GM12878 (cell line): ENCODE measurements at regions not wholly inside any gene's neighbourhood (a gene's known extent, or its start where the extent isn't known, plus 50 kb on each side); places are given as distances from the start of the nearest gene placed in this dataset.

Experiments used
- ATAC-seq: fragments of 200-7000 bp; cut with Tn5 transposase; 3 replicates; pipeline ENCODE4 v1.9.1; 2020; ENCODE audit warnings: mild to moderate bottlenecking, moderate library complexity
- BruUV-seq: library from RNA; stranded (reverse); fragments of 400-500 nt; replicated peaks from 2 replicates; lab custom pipeline; 2021; lab: Mats Ljungman, UMichigan
- CTCF ChIA-PET: fragments of 300-600 bp; sonication (Branson Sonifier 250); formaldehyde crosslinking; extraction: SDS; loops from one replicate; lab custom pipeline; 2021; ENCODE audit warnings: inconsistent platforms; lab: Yijun Ruan, JAX
- POLR2A ChIA-PET: fragments of 350-600 bp; formaldehyde crosslinking; extraction: SDS; loops from one replicate; lab custom pipeline; 2021; ENCODE audit warnings: inconsistent platforms; lab: Charles Lee
- RAD21 ChIA-PET: fragments of 300-600 bp; sonication (Branson Sonifier 250); formaldehyde crosslinking; loops from one replicate; lab custom pipeline; 2023; ENCODE audit warnings: antibody characterized with exemption; ENCODE audit not compliant: unreplicated experiment; lab: Charles Lee
- SMC1A ChIA-PET: fragments of 300-600 bp; sonication (Branson Sonifier 250); formaldehyde crosslinking; loops from one replicate; lab custom pipeline; 2023; ENCODE audit not compliant: unreplicated experiment, uncharacterized antibody; lab: Charles Lee
- DNase-seq: peaks from one replicate; pipeline ENCODE4 v3.0.0-alpha.2; 2011; ENCODE audit warnings: low read depth, low spot score
- FAIRE-seq: peaks from 3 replicates; lab custom pipeline; 2011; peaks lifted over from hg19 to GRCh38; lab: Jason Lieb, UNC
- H2AFZ ChIP-seq: 2 replicates; pipeline ENCODE4 v1.6.0; 2011; ENCODE audit warnings: low read depth, low read length, control low read depth; ENCODE audit not compliant: control insufficient read depth
- H3K27ac ChIP-seq: 2 replicates; pipeline ENCODE4 v1.5.1; 2011; ENCODE audit warnings: control low read depth; ENCODE audit not compliant: control insufficient read depth, insufficient read depth
- H3K27me3 ChIP-seq, 2 experiments: replicated peaks in 1 of 2; 2 replicates each; pipeline versions ENCODE4 v1.6.0 to v1.6.1; 2011; ENCODE audit warnings: low read length in 1 of 2; ENCODE audit not compliant: control insufficient read depth in 2 of 2, insufficient read depth in 2 of 2
- H3K36me3 ChIP-seq, 2 experiments: 2 replicates each; pipeline ENCODE4 v1.5.1; 2011; ENCODE audit warnings: low read length in 1 of 2; ENCODE audit not compliant: control insufficient read depth in 2 of 2, insufficient read depth in 2 of 2
- H3K4me1 ChIP-seq: 2 replicates; pipeline ENCODE4 v1.6.1; 2011; ENCODE audit warnings: mild to moderate bottlenecking, low read length, moderate library complexity, mixed read lengths; ENCODE audit not compliant: control insufficient read depth, insufficient read depth
- H3K4me2 ChIP-seq: 2 replicates; pipeline ENCODE4 v1.6.0; 2011; ENCODE audit warnings: control low read depth; ENCODE audit not compliant: control insufficient read depth, insufficient read depth
- H3K4me3 ChIP-seq: fragments of 200-600 bp; sonication (generic); 2 replicates; pipeline ENCODE4 v1.5.1; 2016
- H3K79me2 ChIP-seq: 2 replicates; pipeline ENCODE4 v1.6.0; 2011; ENCODE audit warnings: low read length; ENCODE audit not compliant: control insufficient read depth, insufficient read depth
- H3K9ac ChIP-seq: 2 replicates; pipeline ENCODE4 v1.8.0; 2011; ENCODE audit warnings: low read length, control low read depth, mixed read lengths; ENCODE audit not compliant: control insufficient read depth, insufficient read depth
- H3K9me3 ChIP-seq: replicated peaks from 3 replicates; pipeline ENCODE4 v1.5.1; 2011; ENCODE audit warnings: mild to moderate bottlenecking, low read length; ENCODE audit not compliant: control insufficient read depth, insufficient read depth
- H4K20me1 ChIP-seq: 2 replicates; pipeline ENCODE4 v1.6.0; 2011; ENCODE audit not compliant: control insufficient read depth, insufficient read depth
- POLR2AphosphoS5 ChIP-seq: IDR thresholded peaks from 2 replicates; pipeline ENCODE4 v1.6.1; 2011; ENCODE audit warnings: mild to moderate bottlenecking, low read length, inconsistent platforms
- RFX5 ChIP-seq: IDR thresholded peaks from 2 replicates; pipeline ENCODE4 v1.6.1; 2011; ENCODE audit warnings: low read depth, low read length, improper control_type of control experiment
- WRNIP1 ChIP-seq: IDR thresholded peaks from 2 replicates; pipeline ENCODE4 v1.6.1; 2011; ENCODE audit warnings: low read depth, low read length, improper control_type of control experiment, borderline replicate concordance
- WGBS: methylation state at CpG from one replicate; pipeline ENCODE4 v1.1.6; 2016; ENCODE audit warnings: low lambda C conversion rate; ENCODE audit not compliant: insufficient replicate concordance, insufficient coverage; ENCODE audit errors: missing lambda C conversion rate; 5-methylcytosine and 5-hydroxymethylcytosine counted together
- in situ Hi-C: fragments of 300-500 bp; cut with MboI; formaldehyde crosslinking; loops from 9 replicates; pipeline ENCODE4 v1.14.3; 2018; ENCODE audit warnings: mixed read lengths
- intact Hi-C: fragments of 100-400 bp; cut with micrococcal nuclease; formaldehyde crosslinking; loops from one replicate; pipeline ENCODE4 v1.14.2; 2022; ENCODE audit not compliant: unreplicated experiment
- TF ChIP-seq, protein P1 (sequence below): fragments of 450-650 bp; IDR thresholded peaks from 2 replicates; pipeline ENCODE4 v1.6.1; 2018; ENCODE audit warnings: mild to moderate bottlenecking, low read depth, moderate library complexity; ENCODE audit not compliant: partially characterized antibody
- TF ChIP-seq, protein P2 (sequence below): fragments of 450-650 bp; IDR thresholded peaks from 2 replicates; pipeline ENCODE4 v1.6.1; 2017; ENCODE audit warnings: low read depth, mild to moderate bottlenecking, moderate library complexity

DNA sequence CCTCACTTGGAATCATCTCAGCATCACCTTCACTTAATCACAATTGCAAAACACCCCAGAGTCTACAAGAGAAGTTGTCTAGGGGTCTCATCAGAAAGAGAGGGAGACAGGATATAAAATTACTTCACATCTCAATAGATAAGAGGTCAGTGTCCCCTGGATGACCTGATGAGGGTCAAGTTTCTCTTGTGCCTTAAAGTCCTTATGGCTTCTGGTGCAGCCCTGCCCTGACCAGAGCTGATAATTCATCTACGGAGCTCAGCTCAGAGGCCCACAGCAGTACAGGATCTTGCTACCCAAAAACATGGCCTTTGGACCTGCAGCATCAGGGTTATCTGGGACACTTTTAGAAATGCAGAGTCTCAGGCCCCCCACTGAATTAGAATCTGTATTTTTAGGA lies 111.1 kb upstream of the GLI3 start (continued):
- no peak for TF ChIP-seq RFX5

DNA sequence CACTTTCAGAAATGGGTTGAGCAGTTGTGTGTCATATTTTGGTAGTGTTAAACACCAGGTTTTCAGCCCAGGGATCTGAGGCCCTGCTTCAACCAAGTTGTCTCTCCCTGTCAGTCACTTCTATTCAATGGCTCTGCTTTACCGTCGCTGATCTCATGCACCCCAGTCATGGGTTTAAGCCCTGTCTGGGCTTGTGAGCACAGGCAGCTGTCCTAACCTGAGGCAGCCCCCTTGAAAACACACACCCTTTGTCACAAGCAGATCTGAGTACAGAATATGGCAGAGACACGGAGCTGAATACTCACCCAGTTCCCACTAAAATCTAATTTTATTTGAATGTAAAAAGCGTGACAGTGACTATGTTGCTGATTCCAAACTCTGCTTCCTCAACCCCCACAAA lies 110.6 kb upstream of the GLI3 start:
- ChIA-PET POLR2A (no interaction called here), SMC1A (interaction anchor here (0.7 kb wide), 1 partner anchor 938 kb away, joined by 3 read pairs; no protein-coding TSS in a partner anchor), RAD21 (no interaction called here)
- H3K27ac ChIP-seq = no peak overlapping the region
- no peaks in the 10 kb centered on the region for H3K4me1 ChIP-seq
- no peak overlapping the region for H3K4me2 ChIP-seq
- H3K27me3 ChIP-seq = no peaks in the 10 kb centered on the region
- no TSS peak for BruUV-seq
- H3K4me3 ChIP-seq = no peak overlapping the region
- no peaks in the 10 kb centered on the region for H3K79me2 ChIP-seq
- H3K36me3 ChIP-seq = no peaks in the 10 kb centered on the region
- H3K9ac ChIP-seq = no peak overlapping the region
- ATAC-seq (no peak), DNase-seq (no peak), FAIRE-seq (no peak)
- in situ Hi-C loops (no loop called here), intact Hi-C loops (no loop called here)
- no peak overlapping the region for H2AFZ ChIP-seq
- 51% methylated on average over 4 of the region's 4 CpGs for WGBS
- TF ChIP-seq WRNIP1 (no peak), POLR2AphosphoS5 (no peak), RFX5 (no peak)
- TF ChIP-seq, protein P1, sequence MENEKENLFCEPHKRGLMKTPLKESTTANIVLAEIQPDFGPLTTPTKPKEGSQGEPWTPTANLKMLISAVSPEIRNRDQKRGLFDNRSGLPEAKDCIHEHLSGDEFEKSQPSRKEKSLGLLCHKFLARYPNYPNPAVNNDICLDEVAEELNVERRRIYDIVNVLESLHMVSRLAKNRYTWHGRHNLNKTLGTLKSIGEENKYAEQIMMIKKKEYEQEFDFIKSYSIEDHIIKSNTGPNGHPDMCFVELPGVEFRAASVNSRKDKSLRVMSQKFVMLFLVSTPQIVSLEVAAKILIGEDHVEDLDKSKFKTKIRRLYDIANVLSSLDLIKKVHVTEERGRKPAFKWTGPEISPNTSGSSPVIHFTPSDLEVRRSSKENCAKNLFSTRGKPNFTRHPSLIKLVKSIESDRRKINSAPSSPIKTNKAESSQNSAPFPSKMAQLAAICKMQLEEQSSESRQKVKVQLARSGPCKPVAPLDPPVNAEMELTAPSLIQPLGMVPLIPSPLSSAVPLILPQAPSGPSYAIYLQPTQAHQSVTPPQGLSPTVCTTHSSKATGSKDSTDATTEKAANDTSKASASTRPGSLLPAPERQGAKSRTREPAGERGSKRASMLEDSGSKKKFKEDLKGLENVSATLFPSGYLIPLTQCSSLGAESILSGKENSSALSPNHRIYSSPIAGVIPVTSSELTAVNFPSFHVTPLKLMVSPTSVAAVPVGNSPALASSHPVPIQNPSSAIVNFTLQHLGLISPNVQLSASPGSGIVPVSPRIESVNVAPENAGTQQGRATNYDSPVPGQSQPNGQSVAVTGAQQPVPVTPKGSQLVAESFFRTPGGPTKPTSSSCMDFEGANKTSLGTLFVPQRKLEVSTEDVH = no peak
- TF ChIP-seq, protein P2, sequence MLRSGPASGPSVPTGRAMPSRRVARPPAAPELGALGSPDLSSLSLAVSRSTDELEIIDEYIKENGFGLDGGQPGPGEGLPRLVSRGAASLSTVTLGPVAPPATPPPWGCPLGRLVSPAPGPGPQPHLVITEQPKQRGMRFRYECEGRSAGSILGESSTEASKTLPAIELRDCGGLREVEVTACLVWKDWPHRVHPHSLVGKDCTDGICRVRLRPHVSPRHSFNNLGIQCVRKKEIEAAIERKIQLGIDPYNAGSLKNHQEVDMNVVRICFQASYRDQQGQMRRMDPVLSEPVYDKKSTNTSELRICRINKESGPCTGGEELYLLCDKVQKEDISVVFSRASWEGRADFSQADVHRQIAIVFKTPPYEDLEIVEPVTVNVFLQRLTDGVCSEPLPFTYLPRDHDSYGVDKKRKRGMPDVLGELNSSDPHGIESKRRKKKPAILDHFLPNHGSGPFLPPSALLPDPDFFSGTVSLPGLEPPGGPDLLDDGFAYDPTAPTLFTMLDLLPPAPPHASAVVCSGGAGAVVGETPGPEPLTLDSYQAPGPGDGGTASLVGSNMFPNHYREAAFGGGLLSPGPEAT = no peak
- TF ChIP-seq, all 136 proteins: peak for 0
- H4K20me1 ChIP-seq = no peaks in the 10 kb centered on the region
- CTCF ChIA-PET = no interaction called here
- no peaks in the 10 kb centered on the region for H3K9me3 ChIP-seq
